ENCODE measurements at regions not wholly inside any gene's neighbourhood (a gene's known extent, or its start where the extent isn't known, plus 50 kb on each side); places are given as distances from the start of the nearest gene placed in this dataset.

- no peak for TF ChIP-seq GATA2 (IDR thresholded peaks at IDR 0.05; ENCODE audit: low read depth, low read length)
These were observed 614.6 kb upstream of the NXPH2 start for GRCh38 chr2:139394801-139395200.

DNA sequence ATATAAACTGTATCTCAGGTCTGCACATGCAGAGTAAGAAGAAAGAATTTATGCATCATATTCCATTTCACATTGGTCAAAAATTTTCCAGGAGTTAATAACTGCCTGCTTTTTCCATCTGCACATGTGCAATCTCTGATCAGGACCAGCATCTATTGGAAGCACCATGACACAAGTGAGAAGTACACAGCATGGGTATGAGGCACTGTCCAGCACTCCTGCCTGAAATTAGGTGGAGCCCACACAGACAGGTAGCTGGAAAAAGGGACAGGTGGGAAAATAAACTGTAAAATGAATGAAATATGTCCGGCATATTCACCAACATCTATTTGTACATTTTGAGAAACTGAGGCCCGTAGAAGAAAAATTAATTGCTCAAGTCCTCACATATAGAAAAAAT lies 609.2 kb upstream of the NXPH2 start:
- TF ChIP-seq GATA3 (IDR thresholded peaks at IDR 0.05; ENCODE audit: low read depth, low read length), result no peak

DNA sequence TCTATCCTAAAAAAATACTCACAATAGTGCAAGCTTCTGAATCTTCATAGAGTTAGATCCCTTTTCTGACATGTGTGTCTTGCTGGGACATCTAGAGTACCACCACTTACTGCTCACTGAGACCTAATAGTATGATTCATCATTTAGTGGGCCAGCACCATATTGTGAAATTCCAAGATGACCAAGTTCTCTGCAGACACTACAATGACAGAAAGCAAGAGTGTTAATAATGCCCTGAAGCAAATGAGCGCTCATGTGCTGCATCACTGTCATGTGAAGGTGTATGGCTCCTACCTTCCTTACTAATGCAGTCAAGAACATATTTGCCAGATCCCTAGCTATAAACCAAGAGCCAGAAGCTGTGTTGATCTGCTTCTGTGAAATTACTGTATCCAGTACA lies 606.2 kb upstream of the NXPH2 start:
- TF ChIP-seq GATA2 (IDR thresholded peaks at IDR 0.05; ENCODE audit: low read depth, low read length) (no peak), GATA3 (IDR thresholded peaks at IDR 0.05; ENCODE audit: low read depth, low read length) (no peak)

GRCh38 chr2:139383532-139383931 lies 603.3 kb upstream of the NXPH2 start:
- TF ChIP-seq GATA3 (IDR thresholded peaks at IDR 0.05; ENCODE audit: low read depth, low read length) (no peak), GATA2 (IDR thresholded peaks at IDR 0.05; ENCODE audit: low read depth, low read length) (no peak)

DNA sequence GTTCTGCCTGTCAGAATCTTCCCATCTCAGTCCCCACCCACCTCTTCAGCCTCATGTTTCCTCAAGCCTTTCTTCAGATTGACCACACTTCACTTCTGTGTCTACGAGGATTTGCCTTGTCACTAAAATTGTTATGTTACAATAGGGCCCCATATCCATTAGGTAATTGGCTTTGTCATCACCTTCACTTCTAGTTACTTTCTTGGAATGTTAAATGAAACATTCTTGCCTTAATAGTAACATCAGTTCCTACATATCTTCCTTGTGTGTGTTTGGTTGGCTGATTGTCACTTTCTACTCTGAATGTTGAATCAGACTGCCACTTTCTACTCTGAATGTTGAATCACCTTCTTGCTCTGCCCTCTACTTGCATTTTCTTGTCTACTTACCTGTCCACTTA lies 599.9 kb upstream of the NXPH2 start:
- TF ChIP-seq GATA2 (IDR thresholded peaks at IDR 0.05; ENCODE audit: low read depth, low read length), result no peak
- TF ChIP-seq GATA3 (IDR thresholded peaks at IDR 0.05; ENCODE audit: low read depth, low read length), result no peak

GRCh38 chr2:139378373-139378772 lies 598.2 kb upstream of the NXPH2 start:
- TF ChIP-seq GATA3 (IDR thresholded peaks at IDR 0.05; ENCODE audit: low read depth, low read length) (no peak), GATA2 (IDR thresholded peaks at IDR 0.05; ENCODE audit: low read depth, low read length) (no peak)

- TF ChIP-seq GATA2 (IDR thresholded peaks at IDR 0.05; ENCODE audit: low read depth, low read length) (no peak), GATA3 (IDR thresholded peaks at IDR 0.05; ENCODE audit: low read depth, low read length) (no peak)
These were observed 594.2 kb upstream of the NXPH2 start for GRCh38 chr2:139374296-139374850.

DNA sequence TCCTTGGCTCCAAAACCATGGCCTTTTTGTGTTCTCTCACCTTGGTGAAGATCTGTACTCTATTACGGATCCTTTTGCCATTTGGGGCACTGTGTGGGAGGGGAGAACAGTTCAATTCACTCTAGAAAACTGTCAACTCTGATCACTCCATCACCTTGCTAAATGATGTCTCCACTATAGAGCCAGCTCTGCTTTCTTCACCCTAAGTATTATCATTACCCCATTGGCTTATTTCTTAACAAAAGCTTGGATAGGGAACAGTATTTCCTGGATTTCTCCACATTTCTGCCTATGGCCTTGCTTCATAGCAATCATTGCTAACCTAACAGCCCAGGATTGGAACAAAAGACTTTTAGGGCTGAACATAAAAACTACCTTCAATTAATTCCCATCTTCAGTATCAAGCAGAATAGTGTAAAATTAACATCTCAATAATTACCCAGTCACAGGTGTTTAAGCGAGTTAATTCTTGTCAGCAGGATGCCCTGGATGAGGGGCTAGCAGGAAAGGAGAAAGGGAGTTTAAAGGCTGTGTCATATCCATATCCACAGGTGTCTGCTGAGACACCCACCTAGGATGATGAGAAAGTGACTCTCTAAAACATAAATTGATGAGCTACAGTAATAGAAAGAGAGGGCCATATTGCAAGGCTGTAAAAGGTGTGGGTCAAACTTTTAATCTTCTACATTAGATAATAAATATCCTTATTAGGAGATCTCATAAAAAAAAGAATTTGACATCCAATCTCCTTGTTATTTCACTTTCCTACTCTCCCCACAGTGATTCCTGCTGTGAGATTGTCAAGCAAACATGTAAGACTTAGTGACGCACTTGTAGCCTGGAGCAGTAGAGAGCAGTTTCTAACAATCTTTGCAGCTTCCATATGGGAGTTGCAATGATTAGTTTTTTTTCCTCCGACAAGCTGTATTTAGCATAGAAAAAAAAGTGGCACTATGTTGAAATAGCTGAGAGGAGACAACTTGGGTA lies 589.5 kb upstream of the NXPH2 start:
- TF ChIP-seq GATA3 (IDR thresholded peaks at IDR 0.05; ENCODE audit: low read depth, low read length) (no peak), GATA2 (IDR thresholded peaks at IDR 0.05; ENCODE audit: low read depth, low read length) (no peak)

DNA sequence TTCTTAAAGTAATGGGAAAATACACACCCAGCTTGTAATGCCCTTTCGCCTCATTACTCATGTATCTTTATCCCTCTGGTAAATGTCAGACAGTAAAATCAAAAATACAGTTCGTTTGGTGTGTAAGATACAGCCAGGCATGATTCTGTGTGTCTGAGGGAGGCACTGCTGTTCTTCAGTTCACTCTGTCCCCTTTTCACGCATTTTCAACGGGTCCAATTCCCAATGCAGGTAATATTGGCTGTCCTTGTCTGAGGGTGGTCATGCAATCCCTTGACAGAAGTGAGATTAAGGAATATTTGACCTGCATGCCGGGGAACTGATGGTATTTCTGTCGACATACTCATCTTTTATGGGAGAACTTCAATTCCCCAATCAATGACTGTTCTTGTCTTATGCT lies 587.2 kb upstream of the NXPH2 start:
- no peak for TF ChIP-seq GATA3 (IDR thresholded peaks at IDR 0.05; ENCODE audit: low read depth, low read length)

DNA sequence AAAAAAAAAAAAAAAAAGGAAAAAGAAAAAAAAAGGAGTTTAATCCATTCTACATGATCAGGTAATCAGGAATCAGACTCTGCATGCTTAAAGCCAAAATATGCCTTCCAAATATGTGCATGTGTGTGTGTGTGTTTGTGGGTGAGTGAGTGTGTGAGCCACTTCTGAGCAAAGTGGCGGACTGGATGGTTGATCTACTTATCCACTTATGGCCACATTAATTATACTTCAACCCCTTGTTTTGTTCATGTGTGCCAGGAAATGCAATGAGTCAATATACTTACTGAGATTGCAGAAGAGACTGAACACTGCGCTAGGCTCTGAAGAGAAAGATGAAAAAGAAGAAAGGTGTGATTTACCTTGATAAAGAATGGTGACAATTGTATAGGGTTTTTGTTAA lies 586.5 kb upstream of the NXPH2 start:
- TF ChIP-seq GATA3 (IDR thresholded peaks at IDR 0.05; ENCODE audit: low read depth, low read length) (no peak), GATA2 (IDR thresholded peaks at IDR 0.05; ENCODE audit: low read depth, low read length) (no peak)

DNA sequence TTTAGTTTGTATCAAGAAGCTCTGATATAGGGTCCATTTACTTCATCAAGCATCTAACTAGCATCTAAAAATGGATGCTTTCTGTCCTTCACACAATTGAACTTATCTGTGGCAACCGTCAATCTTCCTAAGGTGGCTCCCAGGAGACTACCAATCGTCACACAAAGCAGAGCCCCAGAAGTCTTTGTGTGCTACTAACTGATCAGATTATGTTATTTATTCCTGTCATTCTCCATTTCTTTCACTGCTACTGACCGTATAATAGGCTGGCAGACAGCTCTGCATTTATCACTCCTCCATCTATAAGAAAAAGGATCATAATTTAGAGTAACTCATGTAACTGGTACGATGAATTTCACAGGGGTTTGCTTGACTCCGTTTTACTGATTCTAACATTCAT lies 585.0 kb upstream of the NXPH2 start:
- TF ChIP-seq GATA3 (IDR thresholded peaks at IDR 0.05; ENCODE audit: low read depth, low read length) (no peak), GATA2 (IDR thresholded peaks at IDR 0.05; ENCODE audit: low read depth, low read length) (no peak)

DNA sequence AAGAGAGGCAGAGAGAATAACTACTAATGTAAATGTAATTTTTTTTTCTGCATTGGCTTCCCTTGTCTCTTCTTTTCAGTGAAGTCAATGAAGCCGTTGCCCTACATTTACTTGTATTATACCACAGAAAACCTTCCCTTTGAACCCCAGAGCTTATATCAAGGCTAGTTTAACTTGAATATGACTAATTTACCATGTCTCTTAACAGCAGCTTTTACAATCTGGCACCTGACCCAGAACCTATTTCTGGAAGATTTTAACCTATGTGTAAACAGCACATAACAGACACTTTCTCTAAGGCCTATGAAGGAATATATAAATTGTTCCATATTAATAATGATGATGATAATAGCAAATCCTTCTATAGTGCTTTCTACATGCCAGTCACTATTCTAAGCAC lies 580.5 kb upstream of the NXPH2 start:
- TF ChIP-seq GATA3 (IDR thresholded peaks at IDR 0.05; ENCODE audit: low read depth, low read length), result no peak

GRCh38 chr2:139359818-139360217 lies 579.6 kb upstream of the NXPH2 start:
- no peak for TF ChIP-seq GATA2 (IDR thresholded peaks at IDR 0.05; ENCODE audit: low read depth, low read length)
- no peak for TF ChIP-seq GATA3 (IDR thresholded peaks at IDR 0.05; ENCODE audit: low read depth, low read length)

DNA sequence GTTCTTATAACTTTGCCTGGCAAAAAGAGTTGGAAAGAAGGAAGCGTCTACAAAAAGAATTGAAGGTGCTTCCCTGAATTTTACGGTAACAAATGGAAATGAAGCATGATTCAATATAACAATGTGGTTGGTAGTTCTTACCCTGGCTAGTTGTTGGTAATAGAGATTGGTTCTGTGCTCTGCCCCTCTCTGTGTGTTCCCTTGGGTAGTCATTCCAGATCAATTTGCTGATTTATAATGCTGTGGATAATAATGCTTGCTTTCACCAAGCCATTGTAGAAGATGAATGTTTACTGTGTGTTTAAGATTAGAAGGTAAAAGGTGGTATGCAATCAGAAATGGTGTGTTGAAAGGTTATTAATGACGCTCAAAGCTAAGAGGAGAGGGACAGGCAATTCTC lies 577.8 kb upstream of the NXPH2 start:
- TF ChIP-seq GATA3 (IDR thresholded peaks at IDR 0.05; ENCODE audit: low read depth, low read length) (no peak), GATA2 (IDR thresholded peaks at IDR 0.05; ENCODE audit: low read depth, low read length) (no peak)

- TF ChIP-seq GATA3 (IDR thresholded peaks at IDR 0.05; ENCODE audit: low read depth, low read length) (no peak), GATA2 (IDR thresholded peaks at IDR 0.05; ENCODE audit: low read depth, low read length) (no peak)
These were observed 574.3 kb upstream of the NXPH2 start for GRCh38 chr2:139354518-139354917.
